Effector memory CD8-positive, alpha-beta T cell (primary cell): ENCODE measurements at regions not wholly inside any gene's neighbourhood (a gene's known extent, or its start where the extent isn't known, plus 50 kb on each side); places are given as distances from the start of the nearest gene placed in this dataset.

Source experiments
- ATAC-seq: fragments of 150-1000 bp; cut with Tn5 transposase; replicated peaks from 2 replicates; pipeline ENCODE4 v1.10.0; 2021; ENCODE audit warnings: mild to moderate bottlenecking, moderate library complexity
- DNase-seq, 3 experiments: peaks; one replicate each; pipeline ENCODE4 v3.0.0; 2021
- H3K27ac Mint-ChIP-seq, 2 donors: one replicate each; pipeline ENCODE4 v1.8.0; 2022; ENCODE audit warnings: mild to moderate bottlenecking in 2 of 2, mixed read lengths in 2 of 2, moderate library complexity in 2 of 2
- H3K27me3 Mint-ChIP-seq, 2 donors: one replicate each; pipeline ENCODE4 v1.8.0; 2022; ENCODE audit warnings: mixed read lengths in 2 of 2
- H3K36me3 Mint-ChIP-seq: one replicate; pipeline ENCODE4 v1.8.0; 2022; ENCODE audit warnings: mild to moderate bottlenecking, moderate library complexity, mixed read lengths; ENCODE audit not compliant: insufficient read depth
- H3K4me1 Mint-ChIP-seq, 2 donors: one replicate each; pipeline ENCODE4 v1.8.0; 2022; ENCODE audit warnings: low read depth in 2 of 2, mixed read lengths in 2 of 2
- H3K4me3 Mint-ChIP-seq, 2 donors: one replicate each; pipeline ENCODE4 v1.8.0; 2022; ENCODE audit warnings: mild to moderate bottlenecking in 2 of 2, mixed read lengths in 2 of 2, moderate library complexity in 2 of 2
- H3K9me3 Mint-ChIP-seq, 2 donors: one replicate each; pipeline ENCODE4 v1.8.0; 2022; ENCODE audit warnings: mixed read lengths in 2 of 2

- ATAC-seq = no peak
- no peaks in the 10 kb centered on the region for H3K4me1 Mint-ChIP-seq
These were observed 105.8 kb upstream of the VCX3A start for GRCh38 chrX:6640727-6641126.

GRCh38 chrX:6614506-6614905 lies 79.6 kb upstream of the VCX3A start:
- ATAC-seq = no peak
- no peak overlapping the region for H3K4me3 Mint-ChIP-seq

More at GRCh38 chrX:6640727-6641126, 105.8 kb upstream of the VCX3A start:
- no peak for DNase-seq
- no peak overlapping the region for H3K27ac Mint-ChIP-seq
- no peaks in the 10 kb centered on the region for H3K27me3 Mint-ChIP-seq
- H3K4me3 Mint-ChIP-seq = no peak overlapping the region
- peaks cover 6% of the 10 kb centered on the region in 2 donors for H3K9me3 Mint-ChIP-seq
- H3K36me3 Mint-ChIP-seq = no peaks in the 10 kb centered on the region

DNA sequence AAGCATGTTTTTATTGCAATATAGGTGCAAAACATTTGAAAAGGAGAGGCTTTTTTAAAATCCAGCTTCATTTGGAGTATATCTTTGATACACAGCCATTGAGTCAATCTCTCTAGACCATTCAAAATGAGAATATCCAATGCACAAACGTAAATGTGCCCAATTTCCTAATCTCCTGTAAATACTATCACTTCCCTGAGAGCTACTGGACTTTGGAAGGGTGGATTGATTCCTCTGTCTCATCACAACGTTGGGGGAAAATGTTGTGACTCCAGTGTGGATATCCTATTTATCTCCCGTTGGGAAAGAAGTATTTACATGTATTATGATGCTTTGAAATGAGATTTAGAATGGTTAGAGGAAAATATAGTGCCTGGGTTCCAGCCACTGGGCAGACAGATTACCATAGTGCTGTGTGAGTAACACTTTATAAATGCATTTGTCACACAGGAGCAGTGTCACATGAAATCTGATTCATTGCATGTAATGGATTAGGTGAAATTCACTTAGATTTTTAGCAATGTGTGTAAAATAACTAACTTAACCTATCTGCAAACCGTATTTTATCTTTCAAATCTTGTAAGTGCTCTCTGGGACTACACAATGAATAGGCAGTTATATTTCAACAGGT lies 64.4 kb upstream of the VCX3A start:
- H3K4me3 Mint-ChIP-seq = no peak overlapping the region
- no peak for ATAC-seq
- no peak overlapping the region for H3K27ac Mint-ChIP-seq
- DNase-seq = no peak
- no peaks in the 10 kb centered on the region for H3K27me3 Mint-ChIP-seq
- H3K4me1 Mint-ChIP-seq = no peaks in the 10 kb centered on the region
- peaks cover 4% of the 10 kb centered on the region in 2 donors for H3K9me3 Mint-ChIP-seq
- H3K36me3 Mint-ChIP-seq = no peaks in the 10 kb centered on the region

More at GRCh38 chrX:6614506-6614905, 79.6 kb upstream of the VCX3A start:
- Mint-ChIP-seq H3K4me1 (no peaks in the 10 kb centered on the region), H3K9me3 (no peaks in the 10 kb centered on the region), H3K27ac (no peak overlapping the region), H3K36me3 (no peaks in the 10 kb centered on the region), H3K27me3 (no peaks in the 10 kb centered on the region)
- no peak for DNase-seq
